ENCODE measurements at regions not wholly inside any gene's neighbourhood (a gene's known extent, or its start where the extent isn't known, plus 50 kb on each side); places are given as distances from the start of the nearest gene placed in this dataset.

GRCh38 chr6:170057961-170058877 is 232.7 kb downstream of the DLL1 start:
- Histone ChIP-seq H2AFZ (ENCODE audit: low read depth, low read length) (no peak overlapping the region), H3K79me2 (ENCODE audit: control insufficient read depth, insufficient read depth, low read length) (no peaks in the 10 kb centered on the region), H3K4me1 (ENCODE audit: control insufficient read depth, extremely low read depth, insufficient read depth, low read length) (no peaks in the 10 kb centered on the region), H3K27ac (ENCODE audit: insufficient read depth, low read depth, low read length) (no peak overlapping the region), H3K9me3 (replicated peaks; ENCODE audit: control insufficient read depth, insufficient read depth, low read length) (no peaks in the 10 kb centered on the region), H4K20me1 (replicated peaks; ENCODE audit: control insufficient read depth, extremely low read depth, insufficient read depth, low read length) (no peaks in the 10 kb centered on the region), H3K36me3 (ENCODE audit: control insufficient read depth in 2 of 2, extremely low read depth in 1 of 2, insufficient read depth in 2 of 2, low read length in 2 of 2) (no peaks in the 10 kb centered on the region), H3K27me3 (ENCODE audit: control insufficient read depth in 2 of 2, insufficient read depth in 2 of 2, low read length in 2 of 2) (no peaks in the 10 kb centered on the region), H3K4me2 (ENCODE audit: insufficient read depth, low read length) (no peak overlapping the region), H3K9ac (replicated peaks; ENCODE audit: extremely low read depth, insufficient read depth, low read length) (no peak overlapping the region), H3K4me3 (replicated peaks in 1 of 3; ENCODE audit: insufficient read depth in 1 of 3, low read depth in 1 of 3, low read length in 3 of 3) (no peak overlapping the region), H3K9me1 (replicated peaks; ENCODE audit: control insufficient read depth, extremely low read depth, insufficient read depth, low read length) (no peaks in the 10 kb centered on the region)
- FAIRE-seq, result no peak
- BruUV-seq (replicated peaks), result no TSS peak
- POLR2A ChIA-PET, result no interaction called here
- intact Hi-C loops (cut with micrococcal nuclease), result no loop called here
- dilution Hi-C loops (cut with MboI; ENCODE audit: extremely low pct_ligation_motif_present, low sequenced_read_pairs), result no loop called here
- DNase-seq (ENCODE audit: low read depth, low spot score), result no peak
- TF ChIP-seq EZH2 (IDR thresholded peaks at IDR 0.05; ENCODE audit: borderline replicate concordance, low read depth, low read length, severe bottlenecking) (no peak), GATA2 (IDR thresholded peaks at IDR 0.05; ENCODE audit: insufficient read depth, insufficient read length, low read depth, low read length) (no peak), POLR2AphosphoS5 (IDR thresholded peaks at IDR 0.05; ENCODE audit: insufficient read depth, low read depth, low read length) (no peak), FOS (IDR thresholded peaks at IDR 0.05; ENCODE audit: borderline replicate concordance, insufficient read depth, low read length) (no peak), JUN (IDR thresholded peaks at IDR 0.05; ENCODE audit: borderline replicate concordance, insufficient read depth, insufficient read length, low read depth) (no peak), POLR2A (IDR thresholded peaks at IDR 0.05; ENCODE audit: low read depth, low read length) (no peak), CTCF (IDR thresholded peaks at IDR 0.05; ENCODE audit: extremely low read depth in 1 of 2, insufficient read depth in 1 of 2, low read depth in 1 of 2, low read length in 2 of 2) (no peak)
- TF ChIP-seq, protein P1, sequence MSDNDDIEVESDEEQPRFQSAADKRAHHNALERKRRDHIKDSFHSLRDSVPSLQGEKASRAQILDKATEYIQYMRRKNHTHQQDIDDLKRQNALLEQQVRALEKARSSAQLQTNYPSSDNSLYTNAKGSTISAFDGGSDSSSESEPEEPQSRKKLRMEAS (IDR thresholded peaks at IDR 0.05; ENCODE audit: insufficient read depth, insufficient read length), result no peak
- CTCF ChIA-PET, result no interaction called here
